H9 (cell line): ENCODE measurements at regions not wholly inside any gene's neighbourhood (a gene's known extent, or its start where the extent isn't known, plus 50 kb on each side); places are given as distances from the start of the nearest gene placed in this dataset.
A peak's percentile ranks its signal among the peaks of the same experiment; 100 is the strongest.

Experiments
- DNase-seq: peaks from one replicate; pipeline ENCODE4 v3.0.0-alpha.2; 2017
- H2AFZ ChIP-seq: one replicate; pipeline ENCODE4 v1.6.1; 2013; ENCODE audit warnings: mild to moderate bottlenecking, low read length, control low read depth, moderate library complexity
- H2AK5ac ChIP-seq: 2 replicates; pipeline ENCODE4 v1.6.1; 2013; ENCODE audit warnings: low read length, control low read depth, mixed read lengths; ENCODE audit not compliant: insufficient read length
- H2BK120ac ChIP-seq: one replicate; pipeline ENCODE4 v1.6.1; 2013; ENCODE audit warnings: low read depth, mild to moderate bottlenecking, low read length, control low read depth, inconsistent platforms; ENCODE audit not compliant: poor library complexity, severe bottlenecking
- H2BK12ac ChIP-seq: 2 replicates; pipeline ENCODE4 v1.6.1; 2013; ENCODE audit warnings: low read length, control low read depth, mixed read lengths, low read depth; ENCODE audit not compliant: insufficient read length
- H2BK15ac ChIP-seq: 2 replicates; pipeline ENCODE4 v1.6.1; 2013; ENCODE audit warnings: low read depth, low read length, control low read depth
- H2BK20ac ChIP-seq: one replicate; pipeline ENCODE4 v1.6.1; 2013; ENCODE audit warnings: low read depth, mild to moderate bottlenecking, low read length, control low read depth, inconsistent platforms; ENCODE audit not compliant: poor library complexity, severe bottlenecking
- H2BK5ac ChIP-seq: 2 replicates; pipeline ENCODE4 v1.6.1; 2013; ENCODE audit warnings: low read length, control low read depth, mixed read lengths; ENCODE audit not compliant: insufficient read length
- H3K14ac ChIP-seq: 2 replicates; pipeline ENCODE4 v1.6.1; 2013; ENCODE audit warnings: low read length, control low read depth; ENCODE audit not compliant: insufficient read depth
- H3K18ac ChIP-seq: 2 replicates; pipeline ENCODE4 v1.6.1; 2013; ENCODE audit warnings: low read depth, mild to moderate bottlenecking, mixed read lengths, low read length, control low read depth; ENCODE audit not compliant: insufficient read length
- H3K23ac ChIP-seq: 2 replicates; pipeline ENCODE4 v1.6.1; 2013; ENCODE audit warnings: low read length, control low read depth, mixed read lengths, low read depth; ENCODE audit not compliant: insufficient read length
- H3K23me2 ChIP-seq: 2 replicates; pipeline ENCODE4 v1.6.1; 2013; ENCODE audit warnings: low read depth, mild to moderate bottlenecking, mixed read lengths, low read length, control low read depth; ENCODE audit not compliant: insufficient read length, poor library complexity, severe bottlenecking
- H3K27ac ChIP-seq: 2 replicates; pipeline ENCODE4 v1.5.1; 2013; ENCODE audit warnings: low read length, control low read depth, mixed read lengths, low read depth; ENCODE audit not compliant: insufficient read length
- H3K27me3 ChIP-seq: 2 replicates; pipeline ENCODE4 v1.6.1; 2013; ENCODE audit warnings: low read length, control low read depth, inconsistent platforms; ENCODE audit not compliant: insufficient read depth
- H3K4ac ChIP-seq: 2 replicates; pipeline ENCODE4 v1.6.1; 2013; ENCODE audit warnings: low read depth, mild to moderate bottlenecking, control low read depth, inconsistent platforms, low read length, moderate library complexity
- H3K4me1 ChIP-seq: 2 replicates; pipeline ENCODE4 v1.6.1; 2013; ENCODE audit warnings: low read length, control low read depth, inconsistent platforms; ENCODE audit not compliant: insufficient read depth
- H3K4me2 ChIP-seq: 2 replicates; pipeline ENCODE4 v1.6.1; 2013; ENCODE audit warnings: low read length, control low read depth, mixed read lengths; ENCODE audit not compliant: insufficient read length, insufficient read depth
- H3K56ac ChIP-seq: 2 replicates; pipeline ENCODE4 v1.6.1; 2013; ENCODE audit warnings: low read depth, mild to moderate bottlenecking, mixed read lengths, low read length, control low read depth; ENCODE audit not compliant: insufficient read length
- H3K79me1 ChIP-seq: 2 replicates; pipeline ENCODE4 v1.6.1; 2013; ENCODE audit warnings: low read depth, mild to moderate bottlenecking, moderate library complexity, low read length, control low read depth, inconsistent platforms; ENCODE audit not compliant: insufficient read depth, poor library complexity, severe bottlenecking
- H3K79me2 ChIP-seq: 2 replicates; pipeline ENCODE4 v1.6.1; 2013; ENCODE audit warnings: low read length, control low read depth, inconsistent platforms; ENCODE audit not compliant: insufficient read depth
- H3K9ac ChIP-seq: 2 replicates; pipeline ENCODE4 v1.6.1; 2013; ENCODE audit warnings: low read length, control low read depth, mixed read lengths; ENCODE audit not compliant: insufficient read length; ENCODE audit errors: extremely low read depth
- H3K9me3 ChIP-seq: one replicate; pipeline ENCODE4 v1.6.1; 2013; ENCODE audit warnings: low read depth, low read length, inconsistent platforms; ENCODE audit not compliant: control insufficient read depth
- H3T11ph ChIP-seq: one replicate; pipeline ENCODE4 v1.6.1; 2013; ENCODE audit warnings: mild to moderate bottlenecking, low read length, control low read depth, inconsistent platforms
- H4K20me1 ChIP-seq: one replicate; pipeline ENCODE4 v1.6.1; 2013; ENCODE audit not compliant: control insufficient read depth, insufficient read length, insufficient read depth
- H4K5ac ChIP-seq: 2 replicates; pipeline ENCODE4 v1.6.1; 2013; ENCODE audit warnings: low read depth, mild to moderate bottlenecking, mixed read lengths, low read length, control low read depth; ENCODE audit not compliant: insufficient read length
- H4K8ac ChIP-seq: replicated peaks from 2 replicates; pipeline ENCODE4 v1.6.1; 2013; ENCODE audit warnings: low read length, control low read depth, mixed read lengths, low read depth; ENCODE audit not compliant: insufficient read length
- H4K91ac ChIP-seq: 2 replicates; pipeline ENCODE4 v1.6.1; 2013; ENCODE audit warnings: low read depth, mild to moderate bottlenecking, moderate library complexity, mixed read lengths, low read length, control low read depth; ENCODE audit not compliant: insufficient read length
- H3K27ac Mint-ChIP-seq, 3 experiments: 2 replicates in 2 of 3; 3 replicates in 1 of 3; pipeline ENCODE4 v1.8.0; 2020 to 2021; ENCODE audit warnings: mixed read lengths in 3 of 3, mild to moderate bottlenecking in 1 of 3, moderate library complexity in 1 of 3
- H3K27me3 Mint-ChIP-seq: 2 replicates; pipeline ENCODE4 v1.8.0; 2021; ENCODE audit warnings: low read depth, mild to moderate bottlenecking, moderate library complexity, mixed read lengths
- H3K36me3 Mint-ChIP-seq, 3 experiments: 2 replicates in 2 of 3; 3 replicates in 1 of 3; pipeline ENCODE4 v1.8.0; 2020 to 2021; ENCODE audit warnings: low read depth in 3 of 3, mixed read lengths in 3 of 3; ENCODE audit not compliant: insufficient read depth in 1 of 3
- H3K4me1 Mint-ChIP-seq, 2 experiments: 2 replicates each; pipeline ENCODE4 v1.8.0; 2020; ENCODE audit warnings: mixed read lengths in 2 of 2
- H3K4me3 Mint-ChIP-seq, 2 experiments: 2 replicates in 1 of 2; 3 replicates in 1 of 2; pipeline ENCODE4 v1.8.0; 2020 to 2021; ENCODE audit warnings: mild to moderate bottlenecking in 2 of 2, mixed read lengths in 2 of 2, moderate library complexity in 1 of 2
- H3K9me3 Mint-ChIP-seq, 2 experiments: 2 replicates in 1 of 2; 3 replicates in 1 of 2; pipeline ENCODE4 v1.8.0; 2020; ENCODE audit warnings: mild to moderate bottlenecking in 2 of 2, mixed read lengths in 2 of 2, moderate library complexity in 1 of 2
- CTCF ChIP-seq: fragments of 200-600 bp; sonication (generic); conservative IDR thresholded peaks from 3 replicates; pipeline ENCODE4 v1.8.0; 2021; ENCODE audit warnings: antibody characterized with exemption, mild to moderate bottlenecking
- WGBS: extraction: QIAGEN DNeasy Blood & Tissue Kit; methylation state at CpG from one replicate; pipeline ENCODE4 v1.1.7; 2013; ENCODE audit warnings: missing lambda C conversion rate, low lambda C conversion rate, mixed read lengths; ENCODE audit not compliant: insufficient read length; ENCODE audit errors: extremely low coverage; 5-methylcytosine and 5-hydroxymethylcytosine counted together

DNA sequence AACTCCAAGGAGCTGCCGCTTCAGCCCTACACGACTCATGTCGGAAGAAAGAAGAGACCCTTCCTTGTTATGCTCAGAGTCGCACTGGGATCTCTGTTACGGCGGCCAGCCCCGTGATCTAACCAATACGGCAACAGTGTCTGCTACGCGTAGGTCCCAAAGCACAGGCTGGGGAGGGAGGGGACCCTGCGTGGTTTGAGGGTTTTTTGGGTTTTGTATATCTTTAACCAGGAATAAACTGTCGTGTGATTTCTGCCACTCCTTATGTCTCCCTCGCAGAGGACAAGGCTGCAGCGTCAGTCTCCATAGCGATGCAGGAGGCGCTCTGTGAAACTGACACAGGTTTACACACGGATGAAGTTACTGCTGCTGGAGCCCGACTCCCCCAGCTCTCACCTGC lies 60.0 kb upstream of the DIO3 start:
- Histone ChIP-seq H2BK15ac (no peak overlapping the region), H2AK5ac (no peak overlapping the region), H2BK12ac (no peak overlapping the region), H4K20me1 (no peaks in the 10 kb centered on the region), H2BK5ac (no peak overlapping the region), H3K14ac (no peak overlapping the region), H3T11ph (no peak overlapping the region), H3K79me1 (no peaks in the 10 kb centered on the region), H2BK20ac (no peak overlapping the region), H3K56ac (no peak overlapping the region), H3K27me3 (no peaks in the 10 kb centered on the region; the same call in 1 of the 2 replicates), H3K9me3 (no peaks in the 10 kb centered on the region), H3K4me1 (no peaks in the 10 kb centered on the region), H4K5ac (no peak overlapping the region), H4K91ac (no peak overlapping the region), H2AFZ (no peak overlapping the region), H3K18ac (no peak overlapping the region), H2BK120ac (no peak overlapping the region), H3K79me2 (no peaks in the 10 kb centered on the region), H4K8ac (no peak overlapping the region), H3K27ac (no peak overlapping the region), H3K23ac (no peak overlapping the region), H3K4me2 (no peak overlapping the region), H3K9ac (no peak overlapping the region), H3K4ac (no peak overlapping the region), H3K23me2 (no peaks in the 10 kb centered on the region)
- TF ChIP-seq CTCF, result no peak
- Mint-ChIP-seq H3K4me1 (peaks cover 10 to 15% of the 10 kb centered on the region in 2 experiments), H3K27me3 (peaks cover 11% of the 10 kb centered on the region), H3K36me3 (peaks cover 0 to 8% (median 2%) of the 10 kb centered on the region in 3 experiments; a peak in 5 of 7 replicates), H3K9me3 (peaks cover 2 to 12% of the 10 kb centered on the region in 2 experiments; a peak in 4 of 5 replicates), H3K27ac (no peak overlapping the region), H3K4me3 (no peak overlapping the region)
- DNase-seq, result peak; percentile 15
- WGBS, result no CpG with 5 or more reads among the region's 18 CpGs
